ENCODE measurements at regions not wholly inside any gene's neighbourhood (a gene's known extent, or its start where the extent isn't known, plus 50 kb on each side); places are given as distances from the start of the nearest gene placed in this dataset.
A peak's percentile ranks its signal among the peaks of the same experiment; 100 is the strongest.

DNA sequence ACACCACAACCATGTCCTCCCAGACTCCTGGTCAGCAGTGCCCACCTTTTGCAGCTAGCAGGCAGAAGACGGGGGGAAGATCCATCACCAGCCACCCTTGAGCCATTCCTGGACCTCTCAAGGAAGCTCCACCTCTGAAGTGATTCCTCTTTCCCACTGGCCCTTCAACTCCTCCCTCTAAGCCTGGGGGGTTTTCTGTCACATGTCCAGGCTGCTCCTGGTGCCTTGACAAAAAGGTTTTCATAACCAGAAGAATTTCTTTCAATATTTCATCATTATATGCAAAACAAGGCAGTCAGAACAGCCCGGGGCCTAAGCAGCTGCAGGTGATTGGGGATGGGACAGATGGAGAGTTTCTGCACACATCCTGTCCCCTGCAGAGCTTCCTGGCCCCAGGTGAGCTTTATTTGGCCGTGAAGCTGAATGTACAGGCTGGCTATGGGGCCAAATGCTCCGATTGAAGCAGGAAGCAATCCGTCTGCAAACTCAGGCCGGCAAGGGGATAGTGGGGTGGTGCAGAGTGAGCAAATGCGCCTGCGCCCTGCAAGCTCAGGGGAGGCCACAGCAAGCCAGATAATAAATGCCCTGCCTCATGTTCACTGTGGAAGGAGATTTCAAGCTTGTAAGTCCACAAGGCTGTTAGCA is 173.5 kb downstream of the C5orf15 start:
- Histone ChIP-seq H3K27me3 (ENCODE audit: insufficient read depth, low read length, poor library complexity, severe bottlenecking) (no peaks in the 10 kb centered on the region), H3K4me3 (ENCODE audit: low read length) (no peak overlapping the region), H3K36me3 (ENCODE audit: insufficient read depth, low read length) (no peaks in the 10 kb centered on the region), H3K4me1 (ENCODE audit: insufficient read depth, low read length) (no peaks in the 10 kb centered on the region), H3K9me3 (ENCODE audit: low read length) (no peaks in the 10 kb centered on the region), H3K27ac (ENCODE audit: low read depth, low read length) (no peak overlapping the region)
- Mint-ChIP-seq H3K27me3 (peaks cover 30 to 42% of the 10 kb centered on the region in 2 donors), H3K9me3 (no peaks in the 10 kb centered on the region), H3K4me3 (no peak overlapping the region), H3K27ac (peak overlapping the region in 1 of 8 donors; percentile 26), H3K4me1 (no peaks in the 10 kb centered on the region), H3K36me3 (no peaks in the 10 kb centered on the region)
- ChIA-PET CTCF (no interaction called here), POLR2A (no interaction called here)
- DNase-seq = no peak

DNA sequence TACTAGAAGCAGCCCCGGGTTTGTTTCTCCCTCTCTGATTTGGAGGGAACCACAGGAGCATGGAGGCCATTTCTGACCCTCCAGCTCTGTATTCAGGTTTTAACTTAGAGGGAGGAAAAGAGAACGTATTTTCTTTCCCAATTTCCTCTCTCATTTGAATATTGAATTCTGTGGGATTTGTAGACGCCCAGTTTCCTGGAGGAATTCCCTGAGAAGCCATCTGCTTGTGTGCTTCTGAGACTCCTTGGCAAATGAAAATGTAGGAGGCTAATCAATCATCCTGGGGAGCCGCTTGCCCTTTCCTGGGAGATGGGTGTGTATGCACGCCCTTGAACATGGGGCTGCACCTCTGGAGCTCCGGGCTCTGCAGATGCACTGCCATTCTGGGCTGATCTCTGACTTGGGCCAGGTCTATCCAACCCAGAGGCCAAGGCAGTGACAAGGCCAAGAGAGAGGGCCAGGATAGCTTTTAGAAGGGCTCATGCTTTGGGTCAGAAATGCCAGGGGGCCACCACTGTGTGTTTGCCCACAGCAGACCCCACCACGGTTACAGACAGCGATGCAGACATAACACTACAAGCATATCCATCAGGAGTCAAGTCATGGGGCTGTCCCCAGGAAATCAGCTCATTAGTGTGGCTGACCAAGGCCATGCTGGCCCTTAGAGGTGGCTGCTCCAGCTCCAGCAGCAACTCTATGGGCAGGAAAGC is 174.5 kb downstream of the C5orf15 start:
- POLR2A ChIA-PET = no interaction called here
- H3K36me3 Mint-ChIP-seq = no peaks in the 10 kb centered on the region
- no peak overlapping the region for H3K27ac Mint-ChIP-seq
- CTCF ChIA-PET = no interaction called here
- Histone ChIP-seq H3K4me3 (ENCODE audit: low read length) (no peak overlapping the region), H3K27ac (ENCODE audit: low read depth, low read length) (no peak overlapping the region), H3K36me3 (ENCODE audit: insufficient read depth, low read length) (no peaks in the 10 kb centered on the region), H3K9me3 (ENCODE audit: low read length) (no peaks in the 10 kb centered on the region), H3K4me1 (ENCODE audit: insufficient read depth, low read length) (no peaks in the 10 kb centered on the region), H3K27me3 (ENCODE audit: insufficient read depth, low read length, poor library complexity, severe bottlenecking) (no peaks in the 10 kb centered on the region)
- no peak for DNase-seq
- H3K4me3 Mint-ChIP-seq = no peak overlapping the region
- H3K9me3 Mint-ChIP-seq = no peaks in the 10 kb centered on the region
- no peaks in the 10 kb centered on the region for H3K4me1 Mint-ChIP-seq
- H3K27me3 Mint-ChIP-seq = peaks cover 30 to 37% of the 10 kb centered on the region in 2 donors

DNA sequence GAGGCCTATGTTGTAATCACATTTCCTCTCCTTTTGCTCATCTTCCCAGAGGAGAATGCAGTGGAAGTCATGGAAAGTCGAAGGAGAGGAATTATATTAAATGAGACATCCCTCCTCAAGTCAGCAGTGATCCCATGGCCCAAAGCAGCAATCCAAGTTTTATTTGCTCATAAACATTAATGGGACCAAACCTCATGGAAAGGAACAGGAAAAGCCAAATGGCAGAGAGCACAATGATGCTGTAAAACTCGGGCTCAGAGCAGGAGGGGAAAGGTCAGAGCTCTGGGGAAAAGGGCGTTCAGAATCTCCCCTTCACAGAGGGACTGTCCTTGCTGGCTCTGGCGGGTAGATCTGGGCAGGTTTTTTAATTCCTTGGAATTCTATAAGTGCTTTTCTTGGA is 175.8 kb downstream of the C5orf15 start:
- H3K4me3 Mint-ChIP-seq = no peak overlapping the region
- peaks cover 28 to 37% of the 10 kb centered on the region in 2 donors for H3K27me3 Mint-ChIP-seq
- H3K27ac Mint-ChIP-seq = no peak overlapping the region
- H3K4me3 ChIP-seq (ENCODE audit: low read length) = no peak overlapping the region
- ChIA-PET CTCF (no interaction called here), POLR2A (no interaction called here)
- no peaks in the 10 kb centered on the region for H3K4me1 Mint-ChIP-seq
- no peaks in the 10 kb centered on the region for H3K4me1 ChIP-seq (ENCODE audit: insufficient read depth, low read length)
- no peak overlapping the region for H3K27ac ChIP-seq (ENCODE audit: low read depth, low read length)
- no peak for DNase-seq
- no peaks in the 10 kb centered on the region for H3K9me3 ChIP-seq (ENCODE audit: low read length)
- no peaks in the 10 kb centered on the region for H3K36me3 ChIP-seq (ENCODE audit: insufficient read depth, low read length)
- no peaks in the 10 kb centered on the region for H3K27me3 ChIP-seq (ENCODE audit: insufficient read depth, low read length, poor library complexity, severe bottlenecking)
- no peaks in the 10 kb centered on the region for H3K9me3 Mint-ChIP-seq
- no peaks in the 10 kb centered on the region for H3K36me3 Mint-ChIP-seq

DNA sequence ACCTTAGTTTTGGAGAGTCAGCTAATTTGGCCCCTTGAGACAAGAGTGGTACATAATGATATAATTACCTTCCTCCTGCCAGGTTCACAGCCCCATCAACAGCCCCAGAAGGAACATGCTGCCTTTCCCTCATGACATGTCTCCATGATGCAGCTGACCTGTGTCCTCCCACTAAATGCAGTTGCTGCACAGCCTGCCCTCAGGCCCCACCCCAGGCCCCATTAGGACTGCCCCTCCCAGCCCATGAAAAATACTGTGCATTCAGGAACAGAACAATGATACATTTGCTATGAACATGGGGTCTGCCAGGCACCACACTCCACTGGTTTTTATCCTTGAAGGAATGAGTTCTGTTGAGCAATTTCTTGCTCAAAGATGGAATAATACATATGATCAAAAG is 176.4 kb downstream of the C5orf15 start:
- Mint-ChIP-seq H3K4me3 (no peak overlapping the region), H3K9me3 (no peaks in the 10 kb centered on the region), H3K36me3 (no peaks in the 10 kb centered on the region), H3K4me1 (no peaks in the 10 kb centered on the region), H3K27ac (peak overlapping the region in 2 of 8 donors; percentile 8 to 12), H3K27me3 (peaks cover 25 to 33% of the 10 kb centered on the region in 2 donors)
- no peak overlapping the region for H3K4me3 ChIP-seq (ENCODE audit: low read length)
- no peaks in the 10 kb centered on the region for H3K9me3 ChIP-seq (ENCODE audit: low read length)
- DNase-seq = no peak
- H3K27me3 ChIP-seq (ENCODE audit: insufficient read depth, low read length, poor library complexity, severe bottlenecking) = no peaks in the 10 kb centered on the region
- no peaks in the 10 kb centered on the region for H3K4me1 ChIP-seq (ENCODE audit: insufficient read depth, low read length)
- no peaks in the 10 kb centered on the region for H3K36me3 ChIP-seq (ENCODE audit: insufficient read depth, low read length)
- H3K27ac ChIP-seq (ENCODE audit: low read depth, low read length) = no peak overlapping the region
- CTCF ChIA-PET = no interaction called here
- POLR2A ChIA-PET = no interaction called here

DNA sequence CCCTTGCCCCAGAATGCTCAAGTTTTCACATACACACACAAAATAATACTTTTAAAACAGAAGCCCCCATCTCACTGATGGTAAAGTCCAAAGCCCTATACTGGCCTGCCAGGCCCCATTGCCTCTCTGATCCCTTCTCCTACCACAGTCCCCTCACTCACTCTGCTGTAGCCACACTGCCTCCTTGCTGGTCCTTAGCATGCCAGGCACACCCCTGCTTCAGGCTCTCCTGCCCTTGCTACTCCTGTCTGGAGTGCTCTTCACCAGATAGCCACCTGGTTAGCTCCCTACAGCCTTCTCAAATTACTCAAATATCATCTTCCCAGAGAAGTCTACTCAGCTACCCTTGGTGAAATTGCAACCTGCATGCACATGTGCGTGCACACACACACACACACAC is 177.5 kb downstream of the C5orf15 start:
- Histone ChIP-seq H3K27me3 (ENCODE audit: insufficient read depth, low read length, poor library complexity, severe bottlenecking) (no peaks in the 10 kb centered on the region), H3K27ac (ENCODE audit: low read depth, low read length) (no peak overlapping the region), H3K4me3 (ENCODE audit: low read length) (no peak overlapping the region), H3K9me3 (ENCODE audit: low read length) (no peaks in the 10 kb centered on the region), H3K36me3 (ENCODE audit: insufficient read depth, low read length) (no peaks in the 10 kb centered on the region), H3K4me1 (ENCODE audit: insufficient read depth, low read length) (no peaks in the 10 kb centered on the region)
- DNase-seq = no peak
- H3K4me3 Mint-ChIP-seq = no peak overlapping the region
- H3K27me3 Mint-ChIP-seq = peaks cover 17 to 25% of the 10 kb centered on the region in 2 donors
- POLR2A ChIA-PET = no interaction called here
- CTCF ChIA-PET = no interaction called here
- H3K4me1 Mint-ChIP-seq = no peaks in the 10 kb centered on the region
- no peaks in the 10 kb centered on the region for H3K9me3 Mint-ChIP-seq
- no peak overlapping the region for H3K27ac Mint-ChIP-seq
- H3K36me3 Mint-ChIP-seq = no peaks in the 10 kb centered on the region

DNA sequence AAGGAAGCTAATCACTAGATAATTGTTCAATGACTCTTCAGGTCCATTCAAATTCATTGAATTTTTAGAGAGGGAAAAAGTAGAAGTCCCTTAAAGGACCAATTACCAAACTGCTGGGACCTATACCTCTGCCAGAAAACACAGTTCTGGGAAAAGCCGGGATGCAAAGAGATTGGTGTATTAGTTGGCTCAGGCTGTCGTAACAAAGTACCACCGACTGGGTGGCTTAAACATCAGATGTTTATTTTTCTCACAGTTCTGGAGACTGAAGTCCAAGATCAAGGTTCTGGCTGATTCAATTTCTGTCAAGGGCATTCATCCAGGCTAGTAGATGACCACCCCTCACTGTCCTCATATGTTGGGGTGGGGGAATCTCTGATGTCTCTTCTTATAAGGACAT is 177.1 kb upstream of the FSTL4 start:
- no peak for DNase-seq
- no peak overlapping the region for H3K4me3 Mint-ChIP-seq
- no peak overlapping the region for H3K4me3 ChIP-seq (ENCODE audit: low read length)
- no peaks in the 10 kb centered on the region for H3K4me1 ChIP-seq (ENCODE audit: insufficient read depth, low read length)
- H3K27ac Mint-ChIP-seq = no peak overlapping the region
- CTCF ChIA-PET = no interaction called here
- no peaks in the 10 kb centered on the region for H3K36me3 ChIP-seq (ENCODE audit: insufficient read depth, low read length)
- no peaks in the 10 kb centered on the region for H3K36me3 Mint-ChIP-seq
- no peaks in the 10 kb centered on the region for H3K27me3 ChIP-seq (ENCODE audit: insufficient read depth, low read length, poor library complexity, severe bottlenecking)
- H3K27ac ChIP-seq (ENCODE audit: low read depth, low read length) = no peak overlapping the region
- H3K27me3 Mint-ChIP-seq = peaks cover 15% of the 10 kb centered on the region in 2 donors
- H3K4me1 Mint-ChIP-seq = no peaks in the 10 kb centered on the region
- POLR2A ChIA-PET = no interaction called here
- H3K9me3 Mint-ChIP-seq = no peaks in the 10 kb centered on the region
- no peaks in the 10 kb centered on the region for H3K9me3 ChIP-seq (ENCODE audit: low read length)

DNA sequence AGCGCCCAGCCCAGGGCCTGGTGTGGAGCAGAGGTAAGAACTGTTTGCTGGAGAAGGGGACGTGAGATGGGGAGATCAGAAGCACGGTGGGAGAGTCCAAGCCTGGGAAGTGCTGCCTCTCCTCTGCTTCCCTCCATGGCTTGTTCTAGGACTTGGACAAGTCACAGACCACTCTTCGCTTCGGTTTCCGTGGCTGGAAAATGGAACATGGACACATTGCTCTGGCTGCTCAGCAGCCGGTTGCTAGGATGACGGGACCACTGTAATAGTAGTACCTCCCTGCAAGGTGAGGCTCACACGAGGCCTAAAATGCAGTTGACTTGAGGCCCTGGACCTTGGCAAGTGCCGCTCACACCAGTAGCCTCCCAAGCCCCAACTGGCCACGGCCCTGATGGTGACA is 175.8 kb upstream of the FSTL4 start:
- Mint-ChIP-seq H3K4me3 (no peak overlapping the region), H3K9me3 (no peaks in the 10 kb centered on the region), H3K27ac (no peak overlapping the region), H3K27me3 (peaks cover 14 to 18% of the 10 kb centered on the region in 2 donors), H3K4me1 (no peaks in the 10 kb centered on the region), H3K36me3 (no peaks in the 10 kb centered on the region)
- DNase-seq = no peak
- CTCF ChIA-PET = no interaction called here
- Histone ChIP-seq H3K4me3 (ENCODE audit: low read length) (no peak overlapping the region), H3K27ac (ENCODE audit: low read depth, low read length) (no peak overlapping the region), H3K27me3 (ENCODE audit: insufficient read depth, low read length, poor library complexity, severe bottlenecking) (no peaks in the 10 kb centered on the region), H3K36me3 (ENCODE audit: insufficient read depth, low read length) (no peaks in the 10 kb centered on the region), H3K4me1 (ENCODE audit: insufficient read depth, low read length) (no peaks in the 10 kb centered on the region), H3K9me3 (ENCODE audit: low read length) (no peaks in the 10 kb centered on the region)
- POLR2A ChIA-PET = no interaction called here

DNA sequence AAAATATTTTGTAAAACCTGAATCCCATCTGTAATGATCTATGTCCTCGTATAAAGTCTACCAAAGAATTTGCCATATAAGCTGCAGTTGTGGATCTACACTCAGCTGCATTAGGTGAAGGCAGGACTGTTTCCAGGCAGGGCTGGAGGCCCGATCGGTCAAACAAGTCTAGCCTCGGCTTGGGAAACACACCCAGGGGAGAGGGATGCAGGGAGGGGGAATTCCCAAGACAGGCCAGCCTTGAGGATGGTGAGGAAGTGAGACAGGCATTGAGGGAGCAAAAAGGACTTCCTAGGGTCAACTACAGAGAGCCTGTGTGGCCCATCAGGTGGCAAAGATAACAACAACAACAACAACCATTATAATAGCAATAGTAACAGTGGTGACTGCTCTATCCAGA is 174.1 kb upstream of the FSTL4 start:
- H3K27me3 ChIP-seq (ENCODE audit: insufficient read depth, low read length, poor library complexity, severe bottlenecking) = no peaks in the 10 kb centered on the region
- no peaks in the 10 kb centered on the region for H3K9me3 Mint-ChIP-seq
- no peak overlapping the region for H3K27ac ChIP-seq (ENCODE audit: low read depth, low read length)
- H3K4me1 Mint-ChIP-seq = no peaks in the 10 kb centered on the region
- no peaks in the 10 kb centered on the region for H3K4me1 ChIP-seq (ENCODE audit: insufficient read depth, low read length)
- no peak for DNase-seq
- H3K4me3 Mint-ChIP-seq = no peak overlapping the region
- CTCF ChIA-PET = no interaction called here
- peak overlapping the region in 1 of 8 donors; percentile 47 for H3K27ac Mint-ChIP-seq
- H3K36me3 ChIP-seq (ENCODE audit: insufficient read depth, low read length) = no peaks in the 10 kb centered on the region
- H3K9me3 ChIP-seq (ENCODE audit: low read length) = no peaks in the 10 kb centered on the region
- POLR2A ChIA-PET = no interaction called here
- peaks cover 6 to 14% of the 10 kb centered on the region in 2 donors for H3K27me3 Mint-ChIP-seq
- H3K36me3 Mint-ChIP-seq = no peaks in the 10 kb centered on the region
- no peak overlapping the region for H3K4me3 ChIP-seq (ENCODE audit: low read length)
